A673 (cell line): ENCODE measurements at regions not wholly inside any gene's neighbourhood (a gene's known extent, or its start where the extent isn't known, plus 50 kb on each side); places are given as distances from the start of the nearest gene placed in this dataset.

Experiments used
- CTCF ChIP-seq: fragments of 300-800, 200-600 bp; sonication (generic); conservative IDR thresholded peaks from 2 replicates; pipeline ENCODE4 v1.5.1; 2017; ENCODE audit warnings: low read depth, mild to moderate bottlenecking, antibody characterized with exemption, low read length, moderate library complexity, mixed read lengths
- EZH2 ChIP-seq: fragments of 200-600 bp; sonication (generic); IDR thresholded peaks from 2 replicates; pipeline ENCODE4 v1.6.1; 2017; ENCODE audit warnings: borderline replicate concordance, low read depth, mild to moderate bottlenecking, mixed read lengths, antibody characterized with exemption, low read length; ENCODE audit not compliant: poor library complexity, severe bottlenecking

GRCh38 chr1:229973297-229973612 lies 93.8 kb upstream of the GALNT2 start:
- TF ChIP-seq CTCF (no peak), EZH2 (no peak)
